ENCODE measurements at regions not wholly inside any gene's neighbourhood (a gene's known extent, or its start where the extent isn't known, plus 50 kb on each side); places are given as distances from the start of the nearest gene placed in this dataset.

GRCh38 chr1:199959033-199959774 lies 68.3 kb upstream of the NR5A2 start:
- TF ChIP-seq, protein P1, sequence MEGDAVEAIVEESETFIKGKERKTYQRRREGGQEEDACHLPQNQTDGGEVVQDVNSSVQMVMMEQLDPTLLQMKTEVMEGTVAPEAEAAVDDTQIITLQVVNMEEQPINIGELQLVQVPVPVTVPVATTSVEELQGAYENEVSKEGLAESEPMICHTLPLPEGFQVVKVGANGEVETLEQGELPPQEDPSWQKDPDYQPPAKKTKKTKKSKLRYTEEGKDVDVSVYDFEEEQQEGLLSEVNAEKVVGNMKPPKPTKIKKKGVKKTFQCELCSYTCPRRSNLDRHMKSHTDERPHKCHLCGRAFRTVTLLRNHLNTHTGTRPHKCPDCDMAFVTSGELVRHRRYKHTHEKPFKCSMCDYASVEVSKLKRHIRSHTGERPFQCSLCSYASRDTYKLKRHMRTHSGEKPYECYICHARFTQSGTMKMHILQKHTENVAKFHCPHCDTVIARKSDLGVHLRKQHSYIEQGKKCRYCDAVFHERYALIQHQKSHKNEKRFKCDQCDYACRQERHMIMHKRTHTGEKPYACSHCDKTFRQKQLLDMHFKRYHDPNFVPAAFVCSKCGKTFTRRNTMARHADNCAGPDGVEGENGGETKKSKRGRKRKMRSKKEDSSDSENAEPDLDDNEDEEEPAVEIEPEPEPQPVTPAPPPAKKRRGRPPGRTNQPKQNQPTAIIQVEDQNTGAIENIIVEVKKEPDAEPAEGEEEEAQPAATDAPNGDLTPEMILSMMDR (IDR thresholded peaks at IDR 0.05; ENCODE audit: insufficient read depth, low read length, poor library complexity, severe bottlenecking) = no peak
- Histone ChIP-seq H3K36me3 (ENCODE audit: control insufficient read depth, insufficient read depth, low read length) (no peaks in the 10 kb centered on the region), H3K27me3 (replicated peaks; ENCODE audit: control insufficient read depth, insufficient read depth, low read length) (peaks cover 1% of the 10 kb centered on the region; the same call in 1 of the 2 replicates), H3K4me3 (replicated peaks; ENCODE audit: low read depth, low read length) (no peak overlapping the region)
- no peak for DNase-seq (ENCODE audit: extremely low read depth, insufficient read length)

GRCh38 chr1:199959775-199960110 lies 67.8 kb upstream of the NR5A2 start:
- DNase-seq (ENCODE audit: extremely low read depth, insufficient read length) = no peak
- Histone ChIP-seq H3K4me3 (replicated peaks; ENCODE audit: low read depth, low read length) (no peak overlapping the region), H3K36me3 (ENCODE audit: control insufficient read depth, insufficient read depth, low read length) (no peaks in the 10 kb centered on the region), H3K27me3 (replicated peaks; ENCODE audit: control insufficient read depth, insufficient read depth, low read length) (peaks cover 1% of the 10 kb centered on the region; the same call in 1 of the 2 replicates)
- TF ChIP-seq, protein P1 (IDR thresholded peaks at IDR 0.05; ENCODE audit: insufficient read depth, low read length, poor library complexity, severe bottlenecking) = no peak

- no peak for DNase-seq (ENCODE audit: extremely low read depth, insufficient read length)
- Histone ChIP-seq H3K36me3 (ENCODE audit: control insufficient read depth, insufficient read depth, low read length) (no peaks in the 10 kb centered on the region), H3K4me3 (replicated peaks; ENCODE audit: low read depth, low read length) (no peak overlapping the region), H3K27me3 (replicated peaks; ENCODE audit: control insufficient read depth, insufficient read depth, low read length) (peaks cover 2% of the 10 kb centered on the region; the same call in 1 of the 2 replicates)
- TF ChIP-seq, protein P1 (IDR thresholded peaks at IDR 0.05; ENCODE audit: insufficient read depth, low read length, poor library complexity, severe bottlenecking) = no peak
Measured at GRCh38 chr1:199970125-199970524, 57.4 kb upstream of the NR5A2 start.

DNA sequence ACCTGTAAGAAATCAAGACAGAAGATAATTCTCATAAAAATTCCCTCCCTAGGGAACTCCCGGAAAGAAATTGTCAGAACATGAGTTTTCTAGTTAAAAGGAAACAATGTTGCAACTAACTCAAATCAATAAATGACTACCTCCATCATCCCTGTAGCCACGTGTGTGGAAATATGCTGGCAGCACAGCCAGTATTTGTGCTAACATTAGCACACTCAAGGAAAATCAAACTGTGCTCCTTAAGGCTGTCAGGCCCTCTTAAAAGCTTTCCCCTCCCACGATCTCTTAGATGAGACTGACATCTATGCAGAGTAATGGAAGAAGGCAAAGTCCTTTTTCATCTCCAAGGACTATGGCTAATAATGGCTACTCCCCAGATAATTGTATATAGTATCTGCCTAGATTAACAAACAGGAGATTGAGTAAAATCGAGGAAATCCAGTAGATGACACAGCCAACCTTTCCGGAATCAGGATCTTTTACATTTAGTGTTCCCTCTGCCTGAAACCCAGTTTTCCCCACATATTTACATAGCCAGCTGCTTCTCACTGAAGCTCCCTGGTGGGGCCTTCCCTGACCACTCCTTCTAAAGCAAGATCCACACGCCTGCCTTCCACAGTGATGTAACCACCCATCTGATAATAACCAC lies 50.9 kb upstream of the NR5A2 start:
- H3K36me3 ChIP-seq (ENCODE audit: control insufficient read depth, insufficient read depth, low read length) = no peaks in the 10 kb centered on the region
- DNase-seq (ENCODE audit: extremely low read depth, insufficient read length) = no peak

More for the DNA sequence above, 50.9 kb upstream of the NR5A2 start:
- peaks cover 2% of the 10 kb centered on the region; the same call in 1 of the 2 replicates for H3K27me3 ChIP-seq (replicated peaks; ENCODE audit: control insufficient read depth, insufficient read depth, low read length)
- TF ChIP-seq, protein P1 (IDR thresholded peaks at IDR 0.05; ENCODE audit: insufficient read depth, low read length, poor library complexity, severe bottlenecking) = no peak
- H3K4me3 ChIP-seq (replicated peaks; ENCODE audit: low read depth, low read length) = no peak overlapping the region

Data from GM06990 (cell line).